DND-41 (cell line): ENCODE measurements at regions not wholly inside any gene's neighbourhood (a gene's known extent, or its start where the extent isn't known, plus 50 kb on each side); places are given as distances from the start of the nearest gene placed in this dataset.

Source experiments
- ATAC-seq: fragments of 200-7000 bp; cut with Tn5 transposase; 3 replicates; pipeline ENCODE4 v1.9.1; 2021; ENCODE audit warnings: low read depth; ENCODE audit not compliant: insufficient read depth
- DNase-seq: peaks from one replicate; pipeline ENCODE4 v3.0.0-alpha.2; 2020
- H2AFZ ChIP-seq: 2 replicates; pipeline ENCODE4 v1.6.0; 2012; ENCODE audit warnings: low read depth, low read length
- H3K27ac ChIP-seq: 2 replicates; pipeline ENCODE4 v1.5.1; 2012; ENCODE audit warnings: low read length, inconsistent platforms
- H3K27me3 ChIP-seq: fragments of 200-600 bp; sonication (generic); 2 replicates; pipeline ENCODE4 v1.6.0; 2012; ENCODE audit warnings: low read length, mild to moderate bottlenecking, inconsistent platforms; ENCODE audit not compliant: insufficient read depth, poor library complexity
- H3K36me3 ChIP-seq: 2 replicates; pipeline ENCODE4 v1.5.1; 2012; ENCODE audit warnings: low read length, inconsistent platforms; ENCODE audit not compliant: insufficient read depth
- H3K4me1 ChIP-seq: 2 replicates; pipeline ENCODE4 v1.5.1; 2012; ENCODE audit warnings: mild to moderate bottlenecking, low read length; ENCODE audit not compliant: insufficient read depth
- H3K4me2 ChIP-seq: 2 replicates; pipeline ENCODE4 v1.6.0; 2012; ENCODE audit warnings: mild to moderate bottlenecking, moderate library complexity, low read length, inconsistent platforms; ENCODE audit not compliant: insufficient read depth
- H3K4me3 ChIP-seq, 2 experiments: fragments of 200-600 bp in 1 of 2; shearing (Covaris generic) in 1 of 2; 2 replicates each; pipeline ENCODE4 v1.5.1; 2012 to 2016; ENCODE audit warnings: inconsistent platforms in 2 of 2, low read length in 2 of 2, mild to moderate bottlenecking in 2 of 2, low read depth in 1 of 2, moderate library complexity in 1 of 2
- H3K79me2 ChIP-seq: 2 replicates; pipeline ENCODE4 v1.6.0; 2012; ENCODE audit warnings: low read length, inconsistent platforms; ENCODE audit not compliant: insufficient read depth
- H3K9ac ChIP-seq: 2 replicates; pipeline ENCODE4 v1.6.0; 2012; ENCODE audit warnings: low read depth, mild to moderate bottlenecking, inconsistent platforms, low read length, moderate library complexity
- H3K9me3 ChIP-seq: 2 replicates; pipeline ENCODE4 v1.5.1; 2012; ENCODE audit warnings: low read length, moderate library complexity, mild to moderate bottlenecking, inconsistent platforms; ENCODE audit not compliant: insufficient read depth, severe bottlenecking
- H4K20me1 ChIP-seq: 2 replicates; pipeline ENCODE4 v1.6.0; 2012; ENCODE audit warnings: low read length; ENCODE audit not compliant: insufficient read depth
- EZH2 ChIP-seq: IDR thresholded peaks from 3 replicates; pipeline ENCODE4 v1.6.1; 2012; ENCODE audit warnings: borderline replicate concordance, low read depth, mild to moderate bottlenecking, moderate library complexity, low read length, inconsistent platforms; ENCODE audit not compliant: severe bottlenecking
- TF ChIP-seq, protein P1 (sequence below): IDR thresholded peaks from 2 replicates; pipeline ENCODE4 v1.5.1; 2012; ENCODE audit warnings: borderline replicate concordance, low read length, moderate library complexity, mild to moderate bottlenecking; ENCODE audit not compliant: poor library complexity, severe bottlenecking; ENCODE audit errors: extremely low read depth

DNA sequence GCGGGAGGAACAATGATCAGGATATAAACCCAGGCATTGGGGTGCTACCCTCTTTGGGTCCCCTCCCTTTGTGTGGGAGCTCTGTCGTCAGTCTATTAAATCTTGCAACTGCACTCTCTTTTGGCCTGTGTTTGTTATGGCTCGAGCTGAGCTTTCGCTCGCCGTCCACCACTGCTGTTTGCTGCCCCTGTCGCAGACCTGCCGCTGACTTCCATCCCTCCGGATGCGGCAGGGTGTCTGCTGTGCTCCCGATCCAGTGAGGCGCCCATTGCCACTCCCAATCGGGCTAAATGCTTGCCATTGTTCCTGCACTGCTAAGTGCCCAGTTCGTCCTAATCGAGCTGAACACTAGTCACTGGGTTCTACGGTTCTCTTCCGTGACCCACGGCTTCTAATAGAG is 1443.7 kb upstream of the CADM2 start:
- DNase-seq: no peak
- no peaks in the 10 kb centered on the region for H3K27me3 ChIP-seq
- no peak overlapping the region for H3K9ac ChIP-seq
- H3K79me2 ChIP-seq: no peaks in the 10 kb centered on the region
- H3K4me2 ChIP-seq: no peak overlapping the region
- H2AFZ ChIP-seq: no peak overlapping the region; the same call in 1 of the 2 replicates
- no peak overlapping the region for H3K27ac ChIP-seq
- ATAC-seq: no peak
- H3K4me1 ChIP-seq: peaks cover 28% of the 10 kb centered on the region
- H3K36me3 ChIP-seq: no peaks in the 10 kb centered on the region
- no peaks in the 10 kb centered on the region for H4K20me1 ChIP-seq
- TF ChIP-seq EZH2: no peak
- TF ChIP-seq, protein P1, sequence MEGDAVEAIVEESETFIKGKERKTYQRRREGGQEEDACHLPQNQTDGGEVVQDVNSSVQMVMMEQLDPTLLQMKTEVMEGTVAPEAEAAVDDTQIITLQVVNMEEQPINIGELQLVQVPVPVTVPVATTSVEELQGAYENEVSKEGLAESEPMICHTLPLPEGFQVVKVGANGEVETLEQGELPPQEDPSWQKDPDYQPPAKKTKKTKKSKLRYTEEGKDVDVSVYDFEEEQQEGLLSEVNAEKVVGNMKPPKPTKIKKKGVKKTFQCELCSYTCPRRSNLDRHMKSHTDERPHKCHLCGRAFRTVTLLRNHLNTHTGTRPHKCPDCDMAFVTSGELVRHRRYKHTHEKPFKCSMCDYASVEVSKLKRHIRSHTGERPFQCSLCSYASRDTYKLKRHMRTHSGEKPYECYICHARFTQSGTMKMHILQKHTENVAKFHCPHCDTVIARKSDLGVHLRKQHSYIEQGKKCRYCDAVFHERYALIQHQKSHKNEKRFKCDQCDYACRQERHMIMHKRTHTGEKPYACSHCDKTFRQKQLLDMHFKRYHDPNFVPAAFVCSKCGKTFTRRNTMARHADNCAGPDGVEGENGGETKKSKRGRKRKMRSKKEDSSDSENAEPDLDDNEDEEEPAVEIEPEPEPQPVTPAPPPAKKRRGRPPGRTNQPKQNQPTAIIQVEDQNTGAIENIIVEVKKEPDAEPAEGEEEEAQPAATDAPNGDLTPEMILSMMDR: no peak
- peaks cover 5% of the 10 kb centered on the region for H3K9me3 ChIP-seq
- H3K4me3 ChIP-seq: no peak overlapping the region

DNA sequence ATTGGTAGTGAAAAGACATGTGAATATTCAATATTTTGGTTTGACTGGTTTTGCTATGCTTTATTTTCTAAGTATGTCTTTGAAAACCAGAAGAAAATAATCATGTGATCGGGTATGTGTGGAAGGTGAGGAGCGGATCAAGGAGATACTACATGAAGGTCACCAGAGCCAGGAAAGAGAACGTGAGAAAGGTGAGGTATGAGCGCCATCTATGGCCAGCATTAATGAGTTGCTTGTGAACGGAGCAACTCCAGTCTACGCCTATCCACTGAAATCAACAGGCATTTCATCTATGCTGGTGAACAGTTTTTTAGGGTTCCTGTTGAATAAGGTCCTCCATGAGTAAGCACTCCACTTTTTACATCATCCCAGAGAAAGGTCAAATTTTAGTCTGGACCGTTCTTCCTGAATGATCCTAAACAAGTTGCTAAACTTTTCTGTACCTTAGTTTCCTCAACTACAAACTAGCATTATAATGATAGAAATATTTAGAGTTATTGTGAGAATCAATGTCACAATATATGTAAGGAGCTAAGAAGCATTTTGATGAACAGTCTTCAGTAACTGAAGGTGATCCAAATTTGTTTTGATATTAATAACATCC is 1435.2 kb upstream of the CADM2 start:
- Histone ChIP-seq H3K27me3 (no peaks in the 10 kb centered on the region), H3K4me3 (no peak overlapping the region), H3K9ac (no peak overlapping the region), H3K4me1 (peaks cover 8% of the 10 kb centered on the region; the same call in 1 of the 2 replicates), H2AFZ (no peak overlapping the region), H3K4me2 (no peak overlapping the region), H3K9me3 (no peaks in the 10 kb centered on the region), H3K27ac (no peak overlapping the region; the same call in 1 of the 2 replicates), H3K36me3 (no peaks in the 10 kb centered on the region), H3K79me2 (no peaks in the 10 kb centered on the region), H4K20me1 (no peaks in the 10 kb centered on the region)
- no peak for TF ChIP-seq EZH2
- TF ChIP-seq, protein P1: peak; percentile 75
- DNase-seq (peak; percentile 62), ATAC-seq (peak; percentile 95)

DNA sequence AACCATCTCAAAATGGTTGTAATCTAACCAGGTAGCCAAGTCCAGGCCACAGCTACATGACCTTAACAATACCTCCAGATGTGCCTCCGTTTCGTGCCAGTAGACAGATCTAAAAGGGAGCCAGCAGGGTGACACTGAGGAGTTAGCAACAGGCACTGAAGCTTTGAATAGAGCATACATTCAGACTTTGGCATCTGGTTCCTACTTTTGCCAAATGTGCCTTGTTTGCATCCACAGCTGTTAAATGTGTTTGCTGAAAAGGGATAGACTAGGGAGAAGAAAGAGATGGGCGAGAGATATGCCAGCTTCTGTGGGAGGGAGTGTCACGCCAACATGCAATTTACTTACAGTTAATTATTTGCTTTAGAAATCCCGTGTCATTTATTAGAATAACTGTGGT is 1433.9 kb upstream of the CADM2 start:
- no peak; the same call in 2 of the 3 replicates for ATAC-seq
- no peaks in the 10 kb centered on the region for H3K36me3 ChIP-seq
- H2AFZ ChIP-seq: no peak overlapping the region
- H3K9ac ChIP-seq: no peak overlapping the region
- no peak overlapping the region for H3K27ac ChIP-seq
- H3K4me1 ChIP-seq: peaks cover 8% of the 10 kb centered on the region; the same call in 1 of the 2 replicates
- H3K27me3 ChIP-seq: no peaks in the 10 kb centered on the region
- no peaks in the 10 kb centered on the region for H4K20me1 ChIP-seq
- no peaks in the 10 kb centered on the region for H3K9me3 ChIP-seq
- H3K4me2 ChIP-seq: no peak overlapping the region
- TF ChIP-seq EZH2: no peak
- TF ChIP-seq, protein P1: no peak
- no peaks in the 10 kb centered on the region for H3K79me2 ChIP-seq
- no peak overlapping the region for H3K4me3 ChIP-seq
- no peak for DNase-seq

DNA sequence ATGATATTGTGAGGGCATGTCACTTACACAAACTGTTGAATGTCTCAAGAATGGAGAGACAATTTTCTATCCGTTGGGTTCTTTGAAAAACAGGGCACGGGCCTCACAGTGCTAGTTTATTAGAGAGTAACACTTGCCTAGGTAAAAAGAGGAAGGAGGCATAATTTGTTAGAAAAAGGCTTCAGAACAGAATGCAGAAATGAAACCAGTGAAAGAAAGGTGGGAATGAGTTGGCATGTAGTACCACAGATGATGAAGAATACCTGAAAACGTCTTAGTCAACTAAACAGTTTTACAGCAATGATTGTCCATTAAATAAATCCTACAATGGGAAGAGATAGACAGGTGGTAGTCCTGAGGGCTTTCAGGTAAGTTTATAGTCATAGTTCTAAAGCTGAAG is 1399.7 kb upstream of the CADM2 start:
- Histone ChIP-seq H3K4me1 (no peaks in the 10 kb centered on the region), H3K4me2 (no peak overlapping the region), H3K9ac (no peak overlapping the region), H3K27ac (no peak overlapping the region), H3K9me3 (peaks cover 2% of the 10 kb centered on the region), H3K36me3 (no peaks in the 10 kb centered on the region), H3K27me3 (no peaks in the 10 kb centered on the region), H2AFZ (0 out of 2 replicates have a peak overlapping the region, but pooled peaks have one; percentile 21), H4K20me1 (no peaks in the 10 kb centered on the region), H3K4me3 (no peak overlapping the region), H3K79me2 (no peaks in the 10 kb centered on the region)
- DNase-seq (no peak), ATAC-seq (no peak)
- TF ChIP-seq, protein P1: no peak
- TF ChIP-seq EZH2: no peak
